ENCODE measurements at regions not wholly inside any gene's neighbourhood (a gene's known extent, or its start where the extent isn't known, plus 50 kb on each side); places are given as distances from the start of the nearest gene placed in this dataset.

DNA sequence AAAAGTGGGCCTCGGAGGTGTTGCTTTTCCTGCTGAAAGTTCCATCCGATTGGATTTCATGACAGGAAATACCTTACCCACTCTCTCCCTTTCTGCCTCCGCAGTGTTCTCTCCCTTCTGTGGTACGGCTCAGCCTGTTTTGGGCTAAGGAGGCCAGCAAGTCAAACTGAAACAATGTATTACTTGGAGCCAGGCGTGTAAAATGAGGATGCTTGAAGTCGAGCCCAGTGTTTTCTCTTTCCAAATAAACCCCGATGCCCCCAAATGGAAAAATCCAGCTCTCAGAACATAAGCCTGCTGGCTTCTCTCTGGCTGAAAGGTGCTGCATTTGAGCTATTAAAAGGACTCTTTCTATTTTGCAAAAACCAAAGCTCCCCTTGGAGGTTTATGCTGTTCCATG, 124.7 kb downstream of the ZNF664 start:
- DNase-seq (ENCODE audit: low read depth, low spot score) (no peak), ATAC-seq (no peak)
- no peaks in the 10 kb centered on the region for H3K4me1 ChIP-seq (ENCODE audit: control insufficient read depth, insufficient read depth, low read length)
- H3K27me3 ChIP-seq (ENCODE audit: control insufficient read depth, insufficient read depth, low read length): no peaks in the 10 kb centered on the region
- H3K9me3 ChIP-seq (ENCODE audit: control insufficient read depth, insufficient read depth, low read depth, low read length): no peaks in the 10 kb centered on the region
- no peak for TF ChIP-seq TCF7L2 (IDR thresholded peaks at IDR 0.05; ENCODE audit: low read depth, low read length)
- no peak for TF ChIP-seq SIN3A (IDR thresholded peaks at IDR 0.05; ENCODE audit: borderline replicate concordance, insufficient read depth, low read depth, low read length)
- TF ChIP-seq, protein P1, sequence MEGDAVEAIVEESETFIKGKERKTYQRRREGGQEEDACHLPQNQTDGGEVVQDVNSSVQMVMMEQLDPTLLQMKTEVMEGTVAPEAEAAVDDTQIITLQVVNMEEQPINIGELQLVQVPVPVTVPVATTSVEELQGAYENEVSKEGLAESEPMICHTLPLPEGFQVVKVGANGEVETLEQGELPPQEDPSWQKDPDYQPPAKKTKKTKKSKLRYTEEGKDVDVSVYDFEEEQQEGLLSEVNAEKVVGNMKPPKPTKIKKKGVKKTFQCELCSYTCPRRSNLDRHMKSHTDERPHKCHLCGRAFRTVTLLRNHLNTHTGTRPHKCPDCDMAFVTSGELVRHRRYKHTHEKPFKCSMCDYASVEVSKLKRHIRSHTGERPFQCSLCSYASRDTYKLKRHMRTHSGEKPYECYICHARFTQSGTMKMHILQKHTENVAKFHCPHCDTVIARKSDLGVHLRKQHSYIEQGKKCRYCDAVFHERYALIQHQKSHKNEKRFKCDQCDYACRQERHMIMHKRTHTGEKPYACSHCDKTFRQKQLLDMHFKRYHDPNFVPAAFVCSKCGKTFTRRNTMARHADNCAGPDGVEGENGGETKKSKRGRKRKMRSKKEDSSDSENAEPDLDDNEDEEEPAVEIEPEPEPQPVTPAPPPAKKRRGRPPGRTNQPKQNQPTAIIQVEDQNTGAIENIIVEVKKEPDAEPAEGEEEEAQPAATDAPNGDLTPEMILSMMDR (IDR thresholded peaks at IDR 0.05): no peak
- TF ChIP-seq, protein P2, sequence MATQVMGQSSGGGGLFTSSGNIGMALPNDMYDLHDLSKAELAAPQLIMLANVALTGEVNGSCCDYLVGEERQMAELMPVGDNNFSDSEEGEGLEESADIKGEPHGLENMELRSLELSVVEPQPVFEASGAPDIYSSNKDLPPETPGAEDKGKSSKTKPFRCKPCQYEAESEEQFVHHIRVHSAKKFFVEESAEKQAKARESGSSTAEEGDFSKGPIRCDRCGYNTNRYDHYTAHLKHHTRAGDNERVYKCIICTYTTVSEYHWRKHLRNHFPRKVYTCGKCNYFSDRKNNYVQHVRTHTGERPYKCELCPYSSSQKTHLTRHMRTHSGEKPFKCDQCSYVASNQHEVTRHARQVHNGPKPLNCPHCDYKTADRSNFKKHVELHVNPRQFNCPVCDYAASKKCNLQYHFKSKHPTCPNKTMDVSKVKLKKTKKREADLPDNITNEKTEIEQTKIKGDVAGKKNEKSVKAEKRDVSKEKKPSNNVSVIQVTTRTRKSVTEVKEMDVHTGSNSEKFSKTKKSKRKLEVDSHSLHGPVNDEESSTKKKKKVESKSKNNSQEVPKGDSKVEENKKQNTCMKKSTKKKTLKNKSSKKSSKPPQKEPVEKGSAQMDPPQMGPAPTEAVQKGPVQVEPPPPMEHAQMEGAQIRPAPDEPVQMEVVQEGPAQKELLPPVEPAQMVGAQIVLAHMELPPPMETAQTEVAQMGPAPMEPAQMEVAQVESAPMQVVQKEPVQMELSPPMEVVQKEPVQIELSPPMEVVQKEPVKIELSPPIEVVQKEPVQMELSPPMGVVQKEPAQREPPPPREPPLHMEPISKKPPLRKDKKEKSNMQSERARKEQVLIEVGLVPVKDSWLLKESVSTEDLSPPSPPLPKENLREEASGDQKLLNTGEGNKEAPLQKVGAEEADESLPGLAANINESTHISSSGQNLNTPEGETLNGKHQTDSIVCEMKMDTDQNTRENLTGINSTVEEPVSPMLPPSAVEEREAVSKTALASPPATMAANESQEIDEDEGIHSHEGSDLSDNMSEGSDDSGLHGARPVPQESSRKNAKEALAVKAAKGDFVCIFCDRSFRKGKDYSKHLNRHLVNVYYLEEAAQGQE (IDR thresholded peaks at IDR 0.05; ENCODE audit: insufficient read depth in 1 of 2, low read depth in 2 of 2, low read length in 1 of 2): no peak
- ChIA-PET CTCF (no interaction called here), POLR2A (no interaction called here)
- H3K4me3 ChIP-seq (ENCODE audit: low read depth in 2 of 2, low read length in 2 of 2): no peak overlapping the region
- no peaks in the 10 kb centered on the region for H3K36me3 ChIP-seq (ENCODE audit: control insufficient read depth, insufficient read depth, low read length)
- no TSS peak for BruUV-seq (replicated peaks)
- H3K27ac ChIP-seq (ENCODE audit: low read length): no peak overlapping the region
- intact Hi-C loops (cut with micrococcal nuclease; ENCODE audit: unreplicated experiment): no loop called here
- in situ Hi-C loops (cut with HindIII; ENCODE audit: low pct_unique_long_range_greater_than_20kb, low sequenced_read_pairs): no loop called here

DNA sequence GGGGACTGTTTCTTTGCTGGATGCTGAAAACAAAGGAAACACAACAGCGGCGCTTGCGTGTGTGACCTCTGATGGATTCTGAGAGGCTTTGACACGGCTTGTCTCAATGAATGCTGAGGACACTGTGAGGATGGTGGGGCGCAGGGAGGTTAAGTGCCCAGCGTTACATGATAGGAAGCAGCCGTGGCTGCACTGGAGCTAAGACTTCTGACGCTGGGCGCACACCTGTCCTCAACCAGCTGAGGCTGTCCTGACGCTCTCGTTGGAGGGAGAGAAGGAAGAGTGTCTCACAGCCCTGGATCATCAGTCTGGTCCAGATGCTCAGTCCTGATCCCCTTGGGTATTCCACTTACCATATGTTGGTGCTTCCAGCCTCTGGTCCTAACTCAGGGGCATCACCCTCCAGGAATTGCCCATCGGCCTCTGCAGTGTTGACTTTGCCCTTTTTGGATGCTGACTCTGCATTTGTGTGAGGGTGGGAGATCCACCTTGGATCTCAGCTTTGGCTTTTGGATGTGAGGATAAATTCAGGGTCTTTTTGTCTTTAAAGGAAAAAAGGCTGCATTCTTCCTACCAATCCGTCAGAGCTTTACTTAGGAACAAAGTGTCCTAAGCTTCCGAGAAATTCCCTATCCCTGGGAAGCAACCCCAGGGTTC, 125.2 kb downstream of the ZNF664 start:
- in situ Hi-C loops (cut with HindIII; ENCODE audit: low pct_unique_long_range_greater_than_20kb, low sequenced_read_pairs) (no loop called here), intact Hi-C loops (cut with micrococcal nuclease; ENCODE audit: unreplicated experiment) (no loop called here)
- Histone ChIP-seq H3K27ac (ENCODE audit: low read length) (no peak overlapping the region), H3K9me3 (ENCODE audit: control insufficient read depth, insufficient read depth, low read depth, low read length) (no peaks in the 10 kb centered on the region), H3K4me1 (ENCODE audit: control insufficient read depth, insufficient read depth, low read length) (no peaks in the 10 kb centered on the region), H3K4me3 (ENCODE audit: low read depth in 2 of 2, low read length in 2 of 2) (no peak overlapping the region), H3K36me3 (ENCODE audit: control insufficient read depth, insufficient read depth, low read length) (no peaks in the 10 kb centered on the region), H3K27me3 (ENCODE audit: control insufficient read depth, insufficient read depth, low read length) (no peaks in the 10 kb centered on the region)
- CTCF ChIA-PET: no interaction called here
- no TSS peak for BruUV-seq (replicated peaks)
- POLR2A ChIA-PET: no interaction called here
- TF ChIP-seq TCF7L2 (IDR thresholded peaks at IDR 0.05; ENCODE audit: low read depth, low read length) (no peak), POLR2AphosphoS5 (IDR thresholded peaks at IDR 0.05; ENCODE audit: low read depth, low read length) (no peak), SIN3A (IDR thresholded peaks at IDR 0.05; ENCODE audit: borderline replicate concordance, insufficient read depth, low read depth, low read length) (no peak)
- TF ChIP-seq, protein P1 (IDR thresholded peaks at IDR 0.05): no peak
- TF ChIP-seq, protein P2 (IDR thresholded peaks at IDR 0.05; ENCODE audit: insufficient read depth in 1 of 2, low read depth in 2 of 2, low read length in 1 of 2): no peak
- DNase-seq (ENCODE audit: low read depth, low spot score) (no peak), ATAC-seq (no peak)

Data from Panc1 (cell line).